SK-N-MC (cell line): ENCODE measurements at regions not wholly inside any gene's neighbourhood (a gene's known extent, or its start where the extent isn't known, plus 50 kb on each side); places are given as distances from the start of the nearest gene placed in this dataset.

Source experiments
- EZH2 ChIP-seq: fragments of 200-600 bp; sonication (generic); IDR thresholded peaks from one replicate; pipeline ENCODE4 v1.6.1; 2017; ENCODE audit warnings: antibody characterized with exemption
- FOXP2 ChIP-seq: optimal IDR thresholded peaks from 2 replicates; pipeline ENCODE3; 2011; ENCODE audit warnings: mild to moderate bottlenecking, moderate library complexity; ENCODE audit not compliant: insufficient read depth; ENCODE audit errors: extremely low read length, control extremely low read depth
- POLR2AphosphoS5 ChIP-seq: IDR thresholded peaks from 2 replicates; pipeline ENCODE4 v1.6.1; 2012; ENCODE audit warnings: mild to moderate bottlenecking, low read depth, low read length, borderline replicate concordance

DNA sequence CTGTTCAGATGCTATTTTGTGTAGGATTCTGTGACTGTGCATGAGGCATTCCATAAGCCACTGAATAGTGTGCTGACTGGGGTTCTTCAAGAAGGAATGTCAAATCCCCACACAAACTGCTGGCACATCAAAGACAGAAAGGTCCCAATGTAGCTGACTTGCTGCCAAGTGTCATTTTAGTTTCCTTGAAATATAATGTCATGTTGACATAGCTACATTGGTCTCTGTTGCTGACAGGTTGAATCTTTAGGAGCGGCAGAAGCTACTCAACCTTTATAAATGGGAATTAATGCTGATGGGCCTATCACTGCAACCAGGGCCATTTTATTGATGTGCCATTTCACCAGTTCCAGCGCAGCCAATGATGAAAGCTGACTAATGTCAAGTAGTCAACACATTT lies 1110.7 kb upstream of the B3GALT2 start:
- TF ChIP-seq POLR2AphosphoS5, result no peak
- no peak for TF ChIP-seq EZH2
- no peak for TF ChIP-seq FOXP2
